MM.1S (cell line): ENCODE measurements at regions not wholly inside any gene's neighbourhood (a gene's known extent, or its start where the extent isn't known, plus 50 kb on each side); places are given as distances from the start of the nearest gene placed in this dataset.

ENCODE experiments used
- CTCF ChIP-seq: fragments of 300-600 bp; sonication (generic); IDR thresholded peaks from 2 replicates; pipeline ENCODE4 v1.5.1; 2016; ENCODE audit warnings: antibody characterized with exemption, low read length, mixed read lengths
- EZH2 ChIP-seq: fragments of 300-600 bp; sonication (generic); optimal IDR thresholded peaks from 2 replicates; pipeline ENCODE3; 2017; ENCODE audit warnings: low read depth, mild to moderate bottlenecking, antibody characterized with exemption, low read length, mixed read lengths

GRCh38 chr5:13212886-13213285, 731.6 kb downstream of the DNAH5 start:
- TF ChIP-seq CTCF (no peak), EZH2 (no peak)
